Central memory CD8-positive, alpha-beta T cell (primary cell): ENCODE measurements at regions not wholly inside any gene's neighbourhood (a gene's known extent, or its start where the extent isn't known, plus 50 kb on each side); places are given as distances from the start of the nearest gene placed in this dataset.

Experiments used
- ATAC-seq: fragments of 150-1000 bp; cut with Tn5 transposase; replicated peaks from 2 replicates; pipeline ENCODE4 v1.10.0; 2022; ENCODE audit warnings: mild to moderate bottlenecking, moderate FRiP score, moderate number of reproducible peaks; ENCODE audit not compliant: poor library complexity, severe bottlenecking; ENCODE audit errors: extremely low read depth
- DNase-seq, 2 donors: peaks; one replicate each; pipeline ENCODE4 v3.0.0; 2021; ENCODE audit warnings: low spot score in 2 of 2
- H3K27ac Mint-ChIP-seq: one replicate; pipeline ENCODE4 v1.8.0; 2022; ENCODE audit warnings: low read depth, mild to moderate bottlenecking, moderate library complexity, mixed read lengths
- H3K27me3 Mint-ChIP-seq: one replicate; pipeline ENCODE4 v1.8.0; 2022; ENCODE audit warnings: mixed read lengths
- H3K36me3 Mint-ChIP-seq: one replicate; pipeline ENCODE4 v1.8.0; 2022; ENCODE audit warnings: mild to moderate bottlenecking, moderate library complexity, mixed read lengths; ENCODE audit not compliant: insufficient read depth
- H3K4me1 Mint-ChIP-seq: one replicate; pipeline ENCODE4 v1.8.0; 2022; ENCODE audit warnings: mixed read lengths
- H3K4me3 Mint-ChIP-seq: one replicate; pipeline ENCODE4 v1.8.0; 2022; ENCODE audit warnings: mild to moderate bottlenecking, moderate library complexity, mixed read lengths
- H3K9me3 Mint-ChIP-seq: one replicate; pipeline ENCODE4 v1.8.0; 2022; ENCODE audit warnings: mixed read lengths

DNA sequence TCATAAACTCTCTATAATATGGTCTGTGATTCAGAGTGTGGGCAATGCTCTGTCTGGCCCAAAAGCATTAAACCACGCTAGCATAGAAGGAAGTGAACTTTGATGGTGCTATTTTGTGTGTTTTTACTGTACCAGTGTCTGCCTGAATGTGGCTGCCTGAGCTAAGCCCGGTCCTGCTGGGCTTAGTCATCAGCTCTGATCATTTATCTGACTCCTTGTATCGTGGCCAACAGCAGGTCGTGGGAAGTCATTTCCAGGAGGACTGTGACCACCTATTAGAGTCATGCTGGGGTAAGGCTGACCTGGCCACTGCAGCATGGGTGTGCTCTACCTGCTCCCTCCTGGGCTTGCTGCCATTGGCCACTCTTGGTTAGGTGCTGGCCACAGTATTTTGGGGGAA, 239.1 kb upstream of the CEP162 start:
- H3K27me3 Mint-ChIP-seq, result no peaks in the 10 kb centered on the region
- no peak overlapping the region for H3K27ac Mint-ChIP-seq
- no peaks in the 10 kb centered on the region for H3K4me1 Mint-ChIP-seq
- DNase-seq (no peak), ATAC-seq (no peak)
- H3K36me3 Mint-ChIP-seq, result no peaks in the 10 kb centered on the region
- peaks cover 15% of the 10 kb centered on the region for H3K9me3 Mint-ChIP-seq
- no peak overlapping the region for H3K4me3 Mint-ChIP-seq

DNA sequence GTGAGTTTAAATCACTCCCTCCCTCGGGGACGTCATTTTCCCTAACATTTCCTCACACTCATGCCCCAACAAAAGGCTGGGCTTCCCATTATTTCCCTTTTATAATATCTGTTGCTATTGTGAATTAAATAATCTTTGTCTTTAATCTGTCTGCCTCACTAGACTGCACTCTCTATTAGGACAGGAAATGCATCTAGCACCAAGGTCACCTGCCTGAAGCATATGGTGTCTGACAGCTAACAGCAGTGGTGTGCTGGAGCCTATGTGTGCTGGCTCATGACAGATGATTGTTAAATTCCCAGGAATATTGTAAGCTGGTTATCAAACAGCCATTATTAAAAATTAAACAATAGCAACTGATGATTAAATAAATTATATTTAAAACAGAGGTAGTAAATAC, 237.0 kb upstream of the CEP162 start:
- DNase-seq (no peak), ATAC-seq (no peak)
- Mint-ChIP-seq H3K4me3 (no peak overlapping the region), H3K36me3 (no peaks in the 10 kb centered on the region), H3K9me3 (peaks cover 15% of the 10 kb centered on the region), H3K27ac (no peak overlapping the region), H3K27me3 (no peaks in the 10 kb centered on the region), H3K4me1 (no peaks in the 10 kb centered on the region)

DNA sequence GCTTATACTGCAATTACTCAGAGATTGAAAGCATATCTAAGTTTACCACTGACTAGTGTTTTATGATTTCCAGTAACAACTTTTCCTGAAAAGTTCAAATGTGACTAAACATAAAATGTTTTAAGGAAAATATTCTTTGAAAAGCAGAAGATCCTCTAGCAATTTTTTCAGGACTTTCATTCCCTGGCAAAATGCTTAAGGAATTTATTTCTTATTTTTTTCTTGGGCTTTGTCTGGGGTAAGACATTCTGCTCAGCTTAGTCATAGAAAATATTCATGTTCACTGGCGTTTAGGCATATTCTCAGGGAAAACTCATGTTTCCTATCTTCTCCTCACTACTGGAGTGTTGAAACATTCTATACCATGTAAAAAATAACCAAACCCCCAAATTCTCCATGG, 235.3 kb upstream of the CEP162 start:
- Mint-ChIP-seq H3K36me3 (no peaks in the 10 kb centered on the region), H3K27ac (no peak overlapping the region), H3K4me1 (no peaks in the 10 kb centered on the region), H3K4me3 (no peak overlapping the region), H3K9me3 (peaks cover 15% of the 10 kb centered on the region), H3K27me3 (no peaks in the 10 kb centered on the region)
- no peak for DNase-seq
- ATAC-seq, result no peak

DNA sequence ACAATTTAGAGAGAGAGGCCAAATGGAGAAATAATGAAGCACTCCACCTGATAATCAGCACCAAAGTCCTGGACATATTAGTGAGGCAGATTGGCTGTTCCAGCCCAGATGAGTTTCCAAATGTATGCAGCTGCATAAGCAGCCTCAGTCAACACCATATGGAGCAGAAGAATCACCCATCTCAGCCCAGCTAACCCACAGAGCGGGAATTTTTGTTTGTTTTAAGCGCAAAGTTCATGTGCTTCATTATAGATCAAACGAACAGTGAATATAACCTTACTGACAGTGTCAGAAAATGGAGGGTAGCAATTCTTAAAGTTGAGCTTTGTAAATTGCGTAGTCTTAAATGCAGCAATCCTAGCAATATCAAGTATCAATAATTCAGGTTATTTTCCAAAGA, 234.0 kb upstream of the CEP162 start:
- H3K4me3 Mint-ChIP-seq, result no peak overlapping the region
- H3K27me3 Mint-ChIP-seq, result no peaks in the 10 kb centered on the region
- H3K9me3 Mint-ChIP-seq, result peaks cover 15% of the 10 kb centered on the region
- ATAC-seq (no peak), DNase-seq (no peak)
- no peaks in the 10 kb centered on the region for H3K4me1 Mint-ChIP-seq
- no peak overlapping the region for H3K27ac Mint-ChIP-seq
- H3K36me3 Mint-ChIP-seq, result no peaks in the 10 kb centered on the region

DNA sequence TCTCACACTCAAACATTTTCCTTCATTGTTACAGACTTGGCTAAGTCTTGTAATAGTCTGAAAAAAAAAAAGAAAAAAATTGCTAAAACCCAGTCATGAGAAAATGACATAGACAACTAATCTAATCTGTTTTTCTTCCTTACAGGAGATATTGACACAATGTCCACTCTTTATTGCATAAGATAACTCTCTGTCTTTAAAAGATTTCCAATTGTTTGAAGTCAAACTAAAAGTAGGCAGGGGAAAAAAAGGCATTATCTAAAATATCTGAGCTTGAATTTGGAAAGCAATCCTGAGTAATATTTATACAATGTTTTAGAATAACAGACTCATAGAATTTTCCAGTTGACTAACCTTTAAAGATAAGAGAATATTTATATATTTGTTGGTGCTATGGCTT, 233.0 kb upstream of the CEP162 start:
- Mint-ChIP-seq H3K27me3 (no peaks in the 10 kb centered on the region), H3K9me3 (peaks cover 15% of the 10 kb centered on the region), H3K4me3 (no peak overlapping the region), H3K27ac (no peak overlapping the region), H3K4me1 (no peaks in the 10 kb centered on the region), H3K36me3 (no peaks in the 10 kb centered on the region)
- DNase-seq, result no peak
- no peak for ATAC-seq

DNA sequence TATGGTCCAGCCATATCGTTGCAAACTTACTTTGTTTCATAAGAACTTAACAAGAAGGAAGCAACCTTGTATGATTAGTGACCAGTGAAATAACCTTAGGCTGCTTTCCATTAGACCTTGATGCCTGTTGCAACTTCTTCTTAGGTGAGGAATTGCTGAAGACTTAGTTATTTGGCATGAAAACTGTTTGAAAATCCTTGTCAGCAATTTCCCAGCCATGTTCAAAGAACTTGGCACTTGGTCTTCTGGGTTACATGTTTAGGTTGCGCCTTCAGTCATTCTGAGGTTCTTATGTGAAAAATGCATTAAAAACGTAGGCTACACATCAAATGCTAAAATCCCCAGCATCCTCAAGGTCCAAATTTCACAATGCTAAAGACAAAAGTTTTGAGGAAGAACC, 232.0 kb upstream of the CEP162 start:
- H3K27ac Mint-ChIP-seq, result no peak overlapping the region
- ATAC-seq (no peak), DNase-seq (no peak)
- no peaks in the 10 kb centered on the region for H3K27me3 Mint-ChIP-seq
- no peaks in the 10 kb centered on the region for H3K36me3 Mint-ChIP-seq
- no peaks in the 10 kb centered on the region for H3K4me1 Mint-ChIP-seq
- no peak overlapping the region for H3K4me3 Mint-ChIP-seq
- H3K9me3 Mint-ChIP-seq, result peaks cover 13% of the 10 kb centered on the region

DNA sequence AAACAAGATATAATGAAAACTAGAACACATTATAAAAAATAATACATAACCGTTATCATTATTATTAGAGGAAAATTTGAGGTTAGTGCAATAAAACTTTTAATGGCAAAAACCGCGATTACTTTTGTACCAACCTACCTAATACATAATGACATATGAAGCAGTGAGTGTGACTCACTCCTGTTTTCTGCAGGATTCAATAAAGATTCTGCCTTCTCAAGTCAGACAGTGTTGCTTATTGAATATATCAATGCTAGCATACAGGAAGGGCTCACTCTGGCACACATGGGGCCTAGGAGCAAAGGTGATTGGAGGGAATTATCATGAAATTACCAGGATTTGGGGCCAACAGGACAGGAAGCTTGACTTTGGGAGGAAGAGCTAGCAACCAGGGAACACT, 230.8 kb upstream of the CEP162 start:
- H3K4me3 Mint-ChIP-seq, result no peak overlapping the region
- H3K9me3 Mint-ChIP-seq, result peaks cover 1% of the 10 kb centered on the region
- ATAC-seq (no peak), DNase-seq (no peak)
- H3K27me3 Mint-ChIP-seq, result no peaks in the 10 kb centered on the region
- no peak overlapping the region for H3K27ac Mint-ChIP-seq
- no peaks in the 10 kb centered on the region for H3K36me3 Mint-ChIP-seq
- H3K4me1 Mint-ChIP-seq, result no peaks in the 10 kb centered on the region

DNA sequence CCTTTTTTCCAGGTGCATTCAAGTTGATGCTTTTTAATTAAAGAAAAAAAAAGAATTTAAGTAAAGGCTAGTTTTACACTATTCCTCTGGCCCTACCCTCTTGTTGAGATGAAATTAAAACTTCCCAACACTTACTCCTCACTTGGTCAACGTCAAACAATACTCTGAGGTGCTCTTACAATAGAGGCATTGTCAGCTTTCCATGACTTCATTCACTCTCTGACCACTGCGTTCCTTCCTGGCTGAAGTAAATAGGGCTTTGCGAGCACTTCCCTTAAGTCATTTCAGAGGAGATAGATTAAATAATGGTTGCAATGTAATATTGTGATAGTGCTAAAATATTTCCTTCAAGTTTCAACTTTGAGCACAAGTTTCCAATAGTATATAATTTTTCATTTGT, 229.8 kb upstream of the CEP162 start:
- no peak for ATAC-seq
- no peaks in the 10 kb centered on the region for H3K4me1 Mint-ChIP-seq
- H3K36me3 Mint-ChIP-seq, result no peaks in the 10 kb centered on the region
- H3K27ac Mint-ChIP-seq, result no peak overlapping the region
- H3K9me3 Mint-ChIP-seq, result no peaks in the 10 kb centered on the region
- no peak for DNase-seq
- H3K27me3 Mint-ChIP-seq, result no peaks in the 10 kb centered on the region
- no peak overlapping the region for H3K4me3 Mint-ChIP-seq

DNA sequence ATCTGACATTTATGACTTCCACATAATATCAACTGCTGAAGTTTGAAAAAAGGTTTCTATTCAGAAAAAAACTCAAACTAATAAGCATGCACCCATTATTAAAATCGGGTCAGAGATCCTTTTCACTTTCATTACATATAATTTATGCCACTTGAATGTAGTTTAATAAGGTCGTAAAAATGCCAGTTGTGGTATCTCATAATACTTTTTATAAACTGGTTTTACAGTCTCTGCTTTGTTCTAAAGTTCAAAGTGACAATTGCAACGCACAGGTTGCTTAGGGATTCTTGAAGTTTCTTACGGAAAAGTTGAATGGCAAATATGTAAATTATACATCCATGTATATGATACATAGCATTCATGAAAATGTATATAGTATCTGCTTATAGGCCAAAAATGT, 229.4 kb upstream of the CEP162 start:
- no peaks in the 10 kb centered on the region for H3K27me3 Mint-ChIP-seq
- no peak overlapping the region for H3K27ac Mint-ChIP-seq
- DNase-seq, result no peak
- no peaks in the 10 kb centered on the region for H3K4me1 Mint-ChIP-seq
- no peak overlapping the region for H3K4me3 Mint-ChIP-seq
- H3K9me3 Mint-ChIP-seq, result no peaks in the 10 kb centered on the region
- no peaks in the 10 kb centered on the region for H3K36me3 Mint-ChIP-seq
- ATAC-seq, result no peak

DNA sequence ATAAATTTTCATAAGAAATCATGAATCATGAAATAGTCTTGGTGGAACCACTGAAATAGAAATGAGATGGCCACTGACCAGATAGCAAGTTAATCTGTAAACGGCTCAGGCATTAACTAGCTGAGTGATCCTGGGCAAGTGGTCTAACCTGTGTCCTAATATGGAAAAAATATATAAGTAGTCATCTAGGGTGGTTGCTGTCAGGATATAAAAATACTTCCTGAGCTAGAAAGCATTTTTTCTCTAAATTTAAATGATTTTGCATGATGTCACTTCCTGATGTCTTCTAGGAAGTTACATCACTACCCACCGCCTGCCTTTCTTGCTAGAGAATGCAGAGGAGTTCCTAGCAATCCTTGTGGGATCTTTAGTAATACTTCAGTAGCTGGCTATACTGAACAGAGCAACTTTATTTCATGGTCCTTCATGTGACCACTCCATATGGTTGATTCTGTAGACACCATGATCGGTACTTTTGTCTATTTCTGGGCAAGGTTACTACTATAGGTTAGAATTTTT, 228.1 kb upstream of the CEP162 start:
- DNase-seq (no peak), ATAC-seq (no peak)
- H3K27me3 Mint-ChIP-seq, result no peaks in the 10 kb centered on the region
- H3K9me3 Mint-ChIP-seq, result no peaks in the 10 kb centered on the region
- no peak overlapping the region for H3K27ac Mint-ChIP-seq
- H3K4me1 Mint-ChIP-seq, result no peaks in the 10 kb centered on the region
- no peaks in the 10 kb centered on the region for H3K36me3 Mint-ChIP-seq
- no peak overlapping the region for H3K4me3 Mint-ChIP-seq

DNA sequence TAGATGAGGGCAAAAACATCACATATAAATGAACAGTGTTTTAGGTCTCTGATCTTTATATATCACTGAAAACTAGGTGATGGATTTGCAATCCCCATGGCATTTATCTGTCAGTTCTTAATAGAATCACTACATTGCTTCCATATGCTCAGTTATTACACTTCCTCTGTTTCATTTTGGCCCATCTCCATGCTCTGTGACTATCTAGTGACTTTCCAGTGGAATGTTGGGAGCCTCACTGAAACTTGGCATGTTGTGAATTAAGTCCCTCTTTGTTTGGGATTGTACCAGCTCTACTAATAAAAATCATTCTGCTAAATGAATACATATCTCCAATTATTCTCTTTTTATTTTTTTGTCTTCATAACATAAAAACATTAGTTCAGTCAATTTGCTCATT, 226.1 kb upstream of the CEP162 start:
- H3K27me3 Mint-ChIP-seq, result no peaks in the 10 kb centered on the region
- no peaks in the 10 kb centered on the region for H3K4me1 Mint-ChIP-seq
- DNase-seq (no peak), ATAC-seq (no peak)
- no peak overlapping the region for H3K27ac Mint-ChIP-seq
- no peaks in the 10 kb centered on the region for H3K9me3 Mint-ChIP-seq
- H3K36me3 Mint-ChIP-seq, result no peaks in the 10 kb centered on the region
- H3K4me3 Mint-ChIP-seq, result no peak overlapping the region

DNA sequence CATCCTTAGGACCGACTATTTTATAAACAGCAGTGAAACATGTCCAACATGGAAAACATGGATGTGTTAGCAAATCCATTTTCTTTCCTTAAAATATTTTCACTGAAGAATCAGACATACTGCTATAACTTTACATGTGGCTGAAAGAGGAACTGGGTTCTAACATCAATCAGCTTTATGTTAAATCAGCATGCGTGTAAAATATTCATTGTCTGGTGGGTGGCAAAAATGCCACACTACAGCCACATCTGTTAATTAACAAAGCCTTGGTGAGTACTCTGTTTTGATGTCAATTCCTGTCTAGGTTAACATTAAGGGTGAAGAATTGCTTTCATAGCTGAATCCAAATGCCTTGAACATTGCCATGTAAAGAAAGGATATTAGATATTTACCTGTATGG, 222.6 kb upstream of the CEP162 start:
- Mint-ChIP-seq H3K36me3 (no peaks in the 10 kb centered on the region), H3K4me1 (no peaks in the 10 kb centered on the region), H3K4me3 (no peak overlapping the region), H3K27ac (no peak overlapping the region), H3K27me3 (no peaks in the 10 kb centered on the region), H3K9me3 (peaks cover 6% of the 10 kb centered on the region)
- DNase-seq (no peak), ATAC-seq (no peak)

DNA sequence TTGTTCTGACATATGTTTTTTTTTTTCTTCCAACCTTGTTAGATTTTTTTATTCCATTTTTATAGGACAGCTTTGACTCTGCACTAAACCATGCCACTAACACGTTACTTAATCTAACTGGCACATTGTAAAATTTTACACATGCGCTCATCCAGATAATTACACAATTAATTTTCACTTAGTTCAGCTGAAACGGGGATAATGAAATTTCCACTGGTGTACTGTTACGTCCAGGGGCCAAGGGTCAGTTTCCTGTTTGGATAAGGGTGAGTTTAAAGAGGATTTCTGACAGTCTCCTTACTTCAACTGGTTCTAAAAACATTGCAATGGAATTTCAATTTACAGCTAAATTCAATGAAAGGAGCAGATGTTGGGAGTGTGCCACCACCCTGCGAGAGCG, 221.8 kb upstream of the CEP162 start:
- ATAC-seq (no peak), DNase-seq (no peak)
- Mint-ChIP-seq H3K4me1 (no peaks in the 10 kb centered on the region), H3K4me3 (no peak overlapping the region), H3K27ac (no peak overlapping the region), H3K27me3 (no peaks in the 10 kb centered on the region), H3K36me3 (no peaks in the 10 kb centered on the region), H3K9me3 (peaks cover 6% of the 10 kb centered on the region)

DNA sequence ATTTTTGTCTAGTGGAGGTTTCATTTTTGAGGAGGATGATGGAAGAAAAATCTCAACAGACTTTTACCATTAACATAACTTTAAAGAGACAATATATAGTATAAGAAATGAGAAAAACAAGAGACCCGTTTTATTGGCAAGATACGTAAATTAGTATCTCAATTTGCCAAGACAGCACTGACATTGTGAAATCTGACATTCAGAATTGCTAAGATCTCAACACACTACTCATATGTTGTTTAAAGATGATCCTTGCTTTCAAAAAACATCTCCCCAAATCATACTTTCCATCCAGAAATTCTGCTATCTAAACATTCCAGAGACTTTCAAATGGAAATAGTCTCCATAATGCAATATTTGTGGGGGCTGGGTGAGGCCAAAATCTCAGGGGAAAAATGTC, 220.9 kb upstream of the CEP162 start:
- ATAC-seq (no peak), DNase-seq (no peak)
- H3K4me1 Mint-ChIP-seq, result no peaks in the 10 kb centered on the region
- H3K9me3 Mint-ChIP-seq, result peaks cover 8% of the 10 kb centered on the region
- no peak overlapping the region for H3K27ac Mint-ChIP-seq
- no peaks in the 10 kb centered on the region for H3K36me3 Mint-ChIP-seq
- no peak overlapping the region for H3K4me3 Mint-ChIP-seq
- no peaks in the 10 kb centered on the region for H3K27me3 Mint-ChIP-seq
